GM23248 (cell line): ENCODE measurements at regions not wholly inside any gene's neighbourhood (a gene's known extent, or its start where the extent isn't known, plus 50 kb on each side); places are given as distances from the start of the nearest gene placed in this dataset.

Experiments used
- EZH2 ChIP-seq: fragments of 200-600 bp; sonication (generic); IDR thresholded peaks from 2 replicates; pipeline ENCODE4 v1.6.1; 2018; ENCODE audit warnings: antibody characterized with exemption, mild to moderate bottlenecking; ENCODE audit not compliant: insufficient read depth, poor library complexity, severe bottlenecking
- EZH2phosphoT487 ChIP-seq: fragments of 200-600 bp; sonication (generic); IDR thresholded peaks from 2 replicates; pipeline ENCODE4 v1.6.1; 2018; ENCODE audit warnings: antibody characterized with exemption, moderate library complexity, mild to moderate bottlenecking, low read depth; ENCODE audit not compliant: insufficient read depth

DNA sequence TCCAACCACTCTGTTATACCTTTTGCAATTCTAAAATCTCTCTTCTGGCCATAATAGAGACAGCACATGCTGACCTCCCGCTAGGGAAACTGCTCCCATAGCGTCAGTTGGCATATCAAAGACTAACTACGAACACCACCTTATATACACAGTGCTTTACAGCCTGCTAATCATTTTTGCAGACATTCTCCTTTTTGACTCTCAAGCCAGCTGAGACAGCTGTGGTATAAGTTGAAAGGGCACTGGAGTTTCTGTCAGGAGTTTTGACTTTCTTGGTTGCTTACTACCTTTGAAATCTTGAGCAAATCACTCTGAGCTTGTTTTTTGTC lies 160.2 kb upstream of the TBCA start:
- TF ChIP-seq EZH2 (no peak), EZH2phosphoT487 (no peak)
